Smooth muscle cell (in vitro differentiated cells): ENCODE measurements at regions not wholly inside any gene's neighbourhood (a gene's known extent, or its start where the extent isn't known, plus 50 kb on each side); places are given as distances from the start of the nearest gene placed in this dataset.

Source experiments
- DNase-seq: peaks from one replicate; lab custom pipeline; 2025; ENCODE audit not compliant: unreplicated experiment; lab: John Stamatoyannopoulos, UW
- H2AFZ ChIP-seq: fragments of 200-600 bp; sonication (generic); 2 replicates; pipeline ENCODE4 v1.6.0; 2016; ENCODE audit warnings: antibody characterized with exemption, low read depth, mild to moderate bottlenecking
- H3F3A ChIP-seq: fragments of 200-600 bp; sonication (generic); 2 replicates; pipeline ENCODE4 v1.6.0; 2017; ENCODE audit warnings: antibody characterized with exemption, low read depth
- H3K27ac ChIP-seq: fragments of 200-600 bp; sonication (generic); 2 replicates; pipeline ENCODE4 v1.5.1; 2016; ENCODE audit warnings: low read depth, mild to moderate bottlenecking
- H3K27me3 ChIP-seq: fragments of 200-600 bp; sonication (generic); 2 replicates; pipeline ENCODE4 v1.6.1; 2016; ENCODE audit warnings: low read depth, mild to moderate bottlenecking
- H3K36me3 ChIP-seq: fragments of 200-600 bp; sonication (generic); 2 replicates; pipeline ENCODE4 v1.5.1; 2016; ENCODE audit warnings: low read depth
- H3K4me1 ChIP-seq: fragments of 200-600 bp; sonication (generic); 2 replicates; pipeline ENCODE4 v1.5.1; 2016; ENCODE audit warnings: low read depth
- H3K4me2 ChIP-seq: fragments of 200-600 bp; sonication (generic); 2 replicates; pipeline ENCODE4 v1.6.0; 2016; ENCODE audit warnings: mild to moderate bottlenecking
- H3K4me3 ChIP-seq: fragments of 200-600 bp; sonication (generic); 2 replicates; pipeline ENCODE4 v1.5.1; 2016; ENCODE audit warnings: mild to moderate bottlenecking
- H3K79me2 ChIP-seq: fragments of 200-600 bp; sonication (generic); 2 replicates; pipeline ENCODE4 v1.6.0; 2016; ENCODE audit warnings: low read depth, mild to moderate bottlenecking
- H3K9ac ChIP-seq: fragments of 200-600 bp; sonication (generic); 2 replicates; pipeline ENCODE4 v1.6.0; 2016; ENCODE audit warnings: low read depth
- H3K9me3 ChIP-seq: fragments of 200-600 bp; sonication (generic); replicated peaks from 2 replicates; pipeline ENCODE4 v1.5.1; 2016; ENCODE audit warnings: low read depth
- H4K20me1 ChIP-seq: fragments of 200-600 bp; sonication (generic); 2 replicates; pipeline ENCODE4 v1.6.0; 2016; ENCODE audit warnings: low read depth
- CTCF ChIP-seq: fragments of 200-600 bp; sonication (generic); IDR thresholded peaks from 2 replicates; pipeline ENCODE4 v1.5.1; 2017; ENCODE audit warnings: borderline replicate concordance, mild to moderate bottlenecking, antibody characterized with exemption; ENCODE audit not compliant: insufficient read depth, poor library complexity, severe bottlenecking
- WGBS: methylation state at CpG from one replicate; pipeline ENCODE4 v1.1.7; 2016; ENCODE audit warnings: low lambda C conversion rate; 5-methylcytosine and 5-hydroxymethylcytosine counted together

- H3F3A ChIP-seq, result no peaks in the 10 kb centered on the region
- H3K27me3 ChIP-seq, result no peaks in the 10 kb centered on the region
- H3K9ac ChIP-seq, result no peak overlapping the region
- no peak overlapping the region for H2AFZ ChIP-seq
- H4K20me1 ChIP-seq, result no peaks in the 10 kb centered on the region
- TF ChIP-seq CTCF, result no peak
- 40% methylated on average over 9 of the region's 9 CpGs for WGBS
- H3K27ac ChIP-seq, result peak overlapping the region; percentile 46
- no peak for DNase-seq
- H3K79me2 ChIP-seq, result no peaks in the 10 kb centered on the region
- no peaks in the 10 kb centered on the region for H3K36me3 ChIP-seq
- no peaks in the 10 kb centered on the region for H3K9me3 ChIP-seq
- peak overlapping the region; percentile 64 for H3K4me2 ChIP-seq
- peaks cover 3% of the 10 kb centered on the region for H3K4me1 ChIP-seq
- H3K4me3 ChIP-seq, result no peak overlapping the region
Observed at GRCh38 chr1:212498283-212499040, 65.7 kb downstream of the NENF start.

- no peaks in the 10 kb centered on the region for H3K27me3 ChIP-seq
- no peak overlapping the region for H3K4me2 ChIP-seq
- H3K79me2 ChIP-seq, result no peaks in the 10 kb centered on the region
- no peak overlapping the region for H3K4me3 ChIP-seq
- DNase-seq, result no peak
- H2AFZ ChIP-seq, result no peak overlapping the region
- no peaks in the 10 kb centered on the region for H3K36me3 ChIP-seq
- H3K9ac ChIP-seq, result no peak overlapping the region
- H3K27ac ChIP-seq, result no peak overlapping the region
- no peaks in the 10 kb centered on the region for H3K9me3 ChIP-seq
- H3F3A ChIP-seq, result no peaks in the 10 kb centered on the region
- peaks cover 3% of the 10 kb centered on the region for H3K4me1 ChIP-seq
- 97% methylated on average over 6 of the region's 6 CpGs for WGBS
- TF ChIP-seq CTCF, result no peak
- H4K20me1 ChIP-seq, result no peaks in the 10 kb centered on the region
Observed at GRCh38 chr1:212500351-212500750, 67.6 kb downstream of the NENF start.

GRCh38 chr1:212500983-212501382 lies 68.3 kb downstream of the NENF start:
- 100% methylated on average over 1 of the region's 1 CpG for WGBS
- TF ChIP-seq CTCF, result no peak
- no peak overlapping the region for H3K27ac ChIP-seq

GRCh38 chr1:212503714-212504113 lies 71.0 kb downstream of the NENF start:
- Histone ChIP-seq H3K79me2 (no peaks in the 10 kb centered on the region), H3K27me3 (no peaks in the 10 kb centered on the region), H3K4me2 (no peak overlapping the region), H3K4me1 (peaks cover 9% of the 10 kb centered on the region), H4K20me1 (no peaks in the 10 kb centered on the region), H3K9ac (no peak overlapping the region), H3K9me3 (no peaks in the 10 kb centered on the region), H3K4me3 (no peak overlapping the region), H3F3A (no peaks in the 10 kb centered on the region), H3K27ac (no peak overlapping the region), H2AFZ (no peak overlapping the region), H3K36me3 (no peaks in the 10 kb centered on the region)
- 94% methylated on average over 3 of the region's 3 CpGs for WGBS
- no peak for TF ChIP-seq CTCF
- DNase-seq, result no peak

More at GRCh38 chr1:212500983-212501382, 68.3 kb downstream of the NENF start:
- H2AFZ ChIP-seq, result no peak overlapping the region
- no peak overlapping the region for H3K9ac ChIP-seq
- no peak overlapping the region for H3K4me2 ChIP-seq
- peaks cover 3% of the 10 kb centered on the region for H3K4me1 ChIP-seq
- no peaks in the 10 kb centered on the region for H4K20me1 ChIP-seq
- H3K4me3 ChIP-seq, result no peak overlapping the region
- H3K9me3 ChIP-seq, result no peaks in the 10 kb centered on the region
- no peaks in the 10 kb centered on the region for H3K27me3 ChIP-seq
- no peaks in the 10 kb centered on the region for H3K36me3 ChIP-seq
- H3K79me2 ChIP-seq, result no peaks in the 10 kb centered on the region
- no peaks in the 10 kb centered on the region for H3F3A ChIP-seq
- no peak for DNase-seq
